ENCODE measurements at regions not wholly inside any gene's neighbourhood (a gene's known extent, or its start where the extent isn't known, plus 50 kb on each side); places are given as distances from the start of the nearest gene placed in this dataset.

GRCh38 chr4:182062458-182062857, 180.7 kb upstream of the TENM3 start:
- no peak for FAIRE-seq

DNA sequence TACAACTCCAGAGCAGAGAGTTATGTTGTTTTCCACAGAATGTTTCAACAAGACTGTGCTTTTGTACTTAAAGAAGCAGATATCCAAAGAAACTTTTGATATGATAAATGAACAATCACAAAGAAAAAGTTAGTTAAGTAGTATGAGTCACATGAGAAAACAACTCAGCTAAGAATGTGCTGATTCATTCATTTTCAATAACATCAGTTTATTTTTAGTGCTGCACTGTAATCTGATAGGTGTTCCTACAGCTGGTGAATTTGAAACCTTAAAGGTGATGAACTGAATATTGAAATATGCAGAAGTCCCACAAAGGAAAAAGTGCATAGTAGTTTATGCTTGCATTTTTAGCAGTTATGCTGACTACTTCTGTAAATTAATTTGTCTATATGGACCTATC, 180.3 kb upstream of the TENM3 start:
- no peak for FAIRE-seq

GRCh38 chr4:182063651-182064050, 179.6 kb upstream of the TENM3 start:
- no peak for FAIRE-seq

- FAIRE-seq, result no peak
Observed at GRCh38 chr4:182065255-182065654, 177.9 kb upstream of the TENM3 start.

DNA sequence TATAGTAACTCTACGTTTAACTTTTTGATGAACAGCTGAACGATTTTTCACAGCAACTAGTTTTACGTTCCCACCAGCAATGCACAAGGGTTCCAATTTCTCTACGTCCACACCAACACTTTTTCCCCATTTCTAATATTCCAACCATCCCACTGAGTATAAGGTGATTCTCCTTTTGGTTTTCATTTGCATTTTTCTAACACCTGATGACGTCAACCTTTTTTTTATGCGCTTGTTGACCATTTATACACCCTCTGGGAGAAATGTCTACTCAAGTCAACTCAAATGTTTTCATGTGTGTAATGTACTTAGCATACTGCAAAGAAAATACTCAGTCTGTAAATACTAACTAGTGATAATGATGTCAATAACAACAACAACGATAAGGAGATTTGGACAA, 177.2 kb upstream of the TENM3 start:
- FAIRE-seq, result no peak

DNA sequence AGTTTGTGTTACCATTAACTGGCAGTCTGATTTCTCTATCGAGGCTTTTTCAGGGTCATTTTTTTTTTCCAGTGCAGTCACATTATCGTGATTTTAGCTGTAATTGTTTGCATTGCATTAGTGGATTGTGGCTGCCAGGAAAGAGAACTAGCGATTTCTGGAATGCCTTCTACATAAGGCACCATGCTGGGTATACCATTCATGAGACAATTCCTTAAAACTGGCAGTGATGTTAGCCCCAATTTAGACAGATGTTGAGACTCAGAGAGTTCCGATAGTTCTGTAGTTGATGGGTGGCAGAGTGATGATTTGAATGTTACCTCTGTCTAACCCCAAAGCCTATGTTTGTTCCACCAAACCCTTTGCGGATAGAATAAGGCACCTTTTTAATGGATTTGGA, 175.4 kb upstream of the TENM3 start:
- FAIRE-seq, result no peak

- no peak for FAIRE-seq
Observed at GRCh38 chr4:182068920-182069319, 174.3 kb upstream of the TENM3 start.

DNA sequence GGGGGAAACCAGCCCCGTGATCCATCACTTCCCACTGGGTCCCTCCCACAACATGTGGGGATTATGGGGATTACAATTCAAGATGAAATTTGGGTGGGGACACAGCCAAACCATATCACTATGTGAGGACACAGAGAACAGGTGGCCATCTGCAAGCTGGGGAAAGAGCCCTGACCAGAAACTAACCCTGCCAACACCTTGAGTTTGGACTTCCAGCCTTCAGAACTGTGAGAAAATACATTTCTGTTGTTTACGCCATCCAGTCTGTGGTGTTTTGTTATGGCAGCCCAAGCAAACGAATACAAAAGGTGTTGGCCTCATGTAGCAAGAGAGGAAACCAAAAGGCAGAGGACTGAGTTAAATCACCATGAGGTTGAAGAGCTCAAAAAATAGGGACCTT, 169.9 kb upstream of the TENM3 start:
- FAIRE-seq, result no peak

- no peak for FAIRE-seq
Observed at GRCh38 chr4:182074139-182074538, 169.1 kb upstream of the TENM3 start.

DNA sequence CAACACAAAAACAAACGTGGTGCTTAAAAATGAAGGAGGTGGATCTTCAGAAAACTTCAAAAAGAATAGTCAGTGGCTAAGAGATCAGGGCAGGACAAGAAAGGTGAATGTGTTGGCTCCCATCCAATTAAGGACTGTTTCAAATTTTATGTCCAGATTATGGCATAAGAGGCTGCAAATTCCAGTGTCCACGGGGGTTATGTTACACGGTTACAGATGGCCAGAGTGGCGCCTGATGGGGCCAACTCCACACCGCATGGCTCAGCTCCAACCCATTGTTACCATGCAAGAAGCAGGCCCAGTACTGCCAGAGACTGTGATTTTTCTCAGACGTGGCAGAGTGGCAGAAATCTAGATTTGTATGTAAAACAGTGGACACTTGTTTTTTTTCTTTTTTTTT, 168.4 kb upstream of the TENM3 start:
- FAIRE-seq, result no peak

GRCh38 chr4:182082910-182083309, 160.3 kb upstream of the TENM3 start:
- no peak for FAIRE-seq

GRCh38 chr4:182083671-182084410, 159.4 kb upstream of the TENM3 start:
- no peak for FAIRE-seq

DNA sequence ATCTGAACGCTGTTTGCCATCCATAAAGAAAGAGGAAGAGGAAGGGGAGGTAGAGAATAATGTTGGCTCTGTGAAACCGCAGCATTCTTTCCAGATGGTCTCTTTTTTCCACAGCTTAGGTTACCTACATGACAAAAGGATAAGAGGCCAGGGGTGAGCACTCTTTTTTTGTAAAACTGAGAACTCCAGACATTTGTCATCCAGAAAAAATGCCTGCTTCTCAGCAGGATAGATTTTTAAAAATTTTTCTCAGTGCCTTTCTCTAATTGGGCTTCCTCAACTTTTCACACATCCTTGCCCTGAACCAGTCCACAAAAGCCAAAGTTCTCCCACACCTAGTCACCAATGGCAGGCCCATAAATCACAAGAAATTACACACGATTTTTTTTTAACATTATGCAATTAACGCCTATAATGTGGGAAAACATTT, 158.1 kb upstream of the TENM3 start:
- no peak for FAIRE-seq

DNA sequence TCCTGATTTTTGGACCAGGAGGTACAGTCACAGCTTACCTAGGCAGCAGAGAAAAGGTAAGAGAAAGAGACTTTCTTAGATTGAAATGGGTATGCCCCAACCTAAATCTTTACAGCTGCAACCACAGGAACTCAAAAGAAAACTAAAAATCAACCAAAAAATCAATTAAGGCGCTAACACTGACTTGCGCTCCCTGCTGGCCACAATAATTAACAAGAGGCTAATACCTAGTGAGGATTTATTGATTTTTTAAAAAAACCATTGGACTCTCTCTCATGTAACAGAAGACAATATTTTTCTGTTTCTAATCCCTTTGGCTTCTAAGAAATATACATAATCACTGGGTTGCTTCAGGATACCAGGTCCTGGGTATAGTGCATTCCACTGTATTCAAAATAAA, 153.9 kb upstream of the TENM3 start:
- FAIRE-seq, result no peak

- no peak for FAIRE-seq
Observed at GRCh38 chr4:182090186-182090585, 153.0 kb upstream of the TENM3 start.

- no peak for FAIRE-seq
Observed at GRCh38 chr4:182091128-182091527, 152.1 kb upstream of the TENM3 start.

- no peak for FAIRE-seq
Observed at GRCh38 chr4:182093431-182093831, 149.8 kb upstream of the TENM3 start.

- FAIRE-seq, result no peak
Observed at GRCh38 chr4:182093935-182094334, 149.3 kb upstream of the TENM3 start.

GRCh38 chr4:182101618-182102017, 141.6 kb upstream of the TENM3 start:
- no peak for FAIRE-seq

GRCh38 chr4:182102576-182102975, 140.6 kb upstream of the TENM3 start:
- FAIRE-seq, result no peak

GRCh38 chr4:182103614-182104319, 139.4 kb upstream of the TENM3 start:
- FAIRE-seq, result no peak

DNA sequence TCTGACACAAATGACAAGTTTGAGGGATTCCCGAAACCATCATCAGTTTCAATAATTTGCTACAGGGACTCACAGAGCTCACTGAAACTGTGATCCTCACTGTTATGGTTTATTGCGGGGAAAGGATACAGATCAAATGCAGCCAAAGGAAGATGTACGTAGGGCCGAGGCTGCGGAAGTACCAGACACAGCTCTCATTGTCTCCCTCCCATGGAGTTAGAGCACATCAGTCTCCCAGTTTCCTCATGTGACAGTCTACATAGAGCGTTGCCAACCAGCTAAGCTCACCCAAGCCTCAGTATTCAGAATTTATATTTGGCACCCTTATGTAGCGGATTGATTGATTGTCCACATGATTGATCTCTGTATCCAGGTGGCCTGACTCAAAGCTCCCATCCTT, 137.8 kb upstream of the TENM3 start:
- FAIRE-seq, result no peak

- no peak for FAIRE-seq
Observed at GRCh38 chr4:182107931-182108330, 135.3 kb upstream of the TENM3 start.

GRCh38 chr4:182111586-182111985, 131.6 kb upstream of the TENM3 start:
- FAIRE-seq, result no peak

- FAIRE-seq, result no peak
Observed at GRCh38 chr4:182113779-182114178, 129.4 kb upstream of the TENM3 start.
